ENCODE measurements at regions not wholly inside any gene's neighbourhood (a gene's known extent, or its start where the extent isn't known, plus 50 kb on each side); places are given as distances from the start of the nearest gene placed in this dataset.

DNA sequence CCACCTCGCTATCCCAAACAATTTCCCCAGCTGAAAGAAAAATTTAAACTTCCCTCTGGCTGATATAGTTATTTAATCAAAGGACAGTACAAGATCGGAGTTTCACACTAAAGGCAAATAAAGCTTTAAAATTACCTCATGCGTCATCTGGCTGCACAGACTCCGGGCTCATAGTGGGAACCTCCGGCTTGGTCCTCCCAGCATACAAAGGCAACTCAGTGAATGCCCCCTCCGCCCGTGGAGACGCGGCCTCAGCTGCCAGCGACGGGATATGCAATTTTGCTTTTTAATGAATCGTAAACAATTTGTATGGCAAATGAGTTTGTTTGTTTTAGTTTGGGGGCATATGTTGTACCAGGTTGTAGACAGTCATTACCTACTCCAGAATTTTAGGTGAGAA, 214.6 kb upstream of the NFIA start:
- TF ChIP-seq, protein P1, sequence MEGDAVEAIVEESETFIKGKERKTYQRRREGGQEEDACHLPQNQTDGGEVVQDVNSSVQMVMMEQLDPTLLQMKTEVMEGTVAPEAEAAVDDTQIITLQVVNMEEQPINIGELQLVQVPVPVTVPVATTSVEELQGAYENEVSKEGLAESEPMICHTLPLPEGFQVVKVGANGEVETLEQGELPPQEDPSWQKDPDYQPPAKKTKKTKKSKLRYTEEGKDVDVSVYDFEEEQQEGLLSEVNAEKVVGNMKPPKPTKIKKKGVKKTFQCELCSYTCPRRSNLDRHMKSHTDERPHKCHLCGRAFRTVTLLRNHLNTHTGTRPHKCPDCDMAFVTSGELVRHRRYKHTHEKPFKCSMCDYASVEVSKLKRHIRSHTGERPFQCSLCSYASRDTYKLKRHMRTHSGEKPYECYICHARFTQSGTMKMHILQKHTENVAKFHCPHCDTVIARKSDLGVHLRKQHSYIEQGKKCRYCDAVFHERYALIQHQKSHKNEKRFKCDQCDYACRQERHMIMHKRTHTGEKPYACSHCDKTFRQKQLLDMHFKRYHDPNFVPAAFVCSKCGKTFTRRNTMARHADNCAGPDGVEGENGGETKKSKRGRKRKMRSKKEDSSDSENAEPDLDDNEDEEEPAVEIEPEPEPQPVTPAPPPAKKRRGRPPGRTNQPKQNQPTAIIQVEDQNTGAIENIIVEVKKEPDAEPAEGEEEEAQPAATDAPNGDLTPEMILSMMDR (IDR thresholded peaks at IDR 0.05) = no peak
- TF ChIP-seq POLR2A (IDR thresholded peaks at IDR 0.05) = no peak

All from lower leg skin (tissue), 3 donors.